Nephron (organoid): ENCODE measurements at regions not wholly inside any gene's neighbourhood (a gene's known extent, or its start where the extent isn't known, plus 50 kb on each side); places are given as distances from the start of the nearest gene placed in this dataset.

ENCODE experiments used
- H3K27ac Mint-ChIP-seq, 3 experiments: 2 replicates each; pipeline ENCODE4 v1.8.0; 2020; ENCODE audit warnings: mixed read lengths in 3 of 3, mild to moderate bottlenecking in 2 of 3, moderate library complexity in 1 of 3
- H3K27me3 Mint-ChIP-seq: 2 replicates; pipeline ENCODE4 v1.8.0; 2021; ENCODE audit warnings: low read depth, mild to moderate bottlenecking, moderate library complexity, mixed read lengths
- H3K36me3 Mint-ChIP-seq: 2 replicates; pipeline ENCODE4 v1.8.0; 2020; ENCODE audit warnings: low read depth, mixed read lengths
- H3K4me1 Mint-ChIP-seq: 2 replicates; pipeline ENCODE4 v1.8.0; 2020; ENCODE audit warnings: mixed read lengths
- H3K4me3 Mint-ChIP-seq, 3 experiments: 2 replicates each; pipeline ENCODE4 v1.8.0; 2020; ENCODE audit warnings: mild to moderate bottlenecking in 3 of 3, mixed read lengths in 3 of 3, moderate library complexity in 2 of 3
- H3K9me3 Mint-ChIP-seq: 2 replicates; pipeline ENCODE4 v1.8.0; 2020; ENCODE audit warnings: mixed read lengths
- TF ChIP-seq, protein P1 (sequence below), 3 experiments: fragments of 200-600 bp; sonication (generic); IDR thresholded peaks; one replicate each; pipeline ENCODE4 v1.5.0; 2021; ENCODE audit warnings: antibody characterized with exemption in 3 of 3; ENCODE audit not compliant: unreplicated experiment in 3 of 3

- Mint-ChIP-seq H3K36me3 (no peaks in the 10 kb centered on the region), H3K4me3 (no peak overlapping the region), H3K27ac (peak overlapping the region; percentile 78 to 91 (median 81)), H3K4me1 (peaks cover 24% of the 10 kb centered on the region), H3K27me3 (no peaks in the 10 kb centered on the region), H3K9me3 (peaks cover 4% of the 10 kb centered on the region)
- TF ChIP-seq, protein P1, sequence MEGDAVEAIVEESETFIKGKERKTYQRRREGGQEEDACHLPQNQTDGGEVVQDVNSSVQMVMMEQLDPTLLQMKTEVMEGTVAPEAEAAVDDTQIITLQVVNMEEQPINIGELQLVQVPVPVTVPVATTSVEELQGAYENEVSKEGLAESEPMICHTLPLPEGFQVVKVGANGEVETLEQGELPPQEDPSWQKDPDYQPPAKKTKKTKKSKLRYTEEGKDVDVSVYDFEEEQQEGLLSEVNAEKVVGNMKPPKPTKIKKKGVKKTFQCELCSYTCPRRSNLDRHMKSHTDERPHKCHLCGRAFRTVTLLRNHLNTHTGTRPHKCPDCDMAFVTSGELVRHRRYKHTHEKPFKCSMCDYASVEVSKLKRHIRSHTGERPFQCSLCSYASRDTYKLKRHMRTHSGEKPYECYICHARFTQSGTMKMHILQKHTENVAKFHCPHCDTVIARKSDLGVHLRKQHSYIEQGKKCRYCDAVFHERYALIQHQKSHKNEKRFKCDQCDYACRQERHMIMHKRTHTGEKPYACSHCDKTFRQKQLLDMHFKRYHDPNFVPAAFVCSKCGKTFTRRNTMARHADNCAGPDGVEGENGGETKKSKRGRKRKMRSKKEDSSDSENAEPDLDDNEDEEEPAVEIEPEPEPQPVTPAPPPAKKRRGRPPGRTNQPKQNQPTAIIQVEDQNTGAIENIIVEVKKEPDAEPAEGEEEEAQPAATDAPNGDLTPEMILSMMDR (IDR thresholded peaks at IDR 0.05; ENCODE audit: unreplicated experiment in 3 of 3) = no peak
These were observed 209.4 kb upstream of the RBBP8 start for GRCh38 chr18:22723773-22724172.

GRCh38 chr18:22726469-22726868 is 206.7 kb upstream of the RBBP8 start:
- TF ChIP-seq, protein P1 (IDR thresholded peaks at IDR 0.05; ENCODE audit: unreplicated experiment in 3 of 3) = no peak
- Mint-ChIP-seq H3K27me3 (no peaks in the 10 kb centered on the region), H3K36me3 (no peaks in the 10 kb centered on the region), H3K4me1 (peaks cover 25% of the 10 kb centered on the region), H3K4me3 (no peak overlapping the region), H3K27ac (peak overlapping the region in 1 of 3 experiments; percentile 30), H3K9me3 (peaks cover 4% of the 10 kb centered on the region)

- H3K27ac Mint-ChIP-seq = peak overlapping the region; percentile 47 to 83 (median 81)
- H3K36me3 Mint-ChIP-seq = no peaks in the 10 kb centered on the region
- H3K27me3 Mint-ChIP-seq = no peaks in the 10 kb centered on the region
- no peak overlapping the region for H3K4me3 Mint-ChIP-seq
- peaks cover 21% of the 10 kb centered on the region for H3K4me1 Mint-ChIP-seq
- H3K9me3 Mint-ChIP-seq = peaks cover 4% of the 10 kb centered on the region
- TF ChIP-seq, protein P1 (IDR thresholded peaks at IDR 0.05; ENCODE audit: unreplicated experiment in 3 of 3) = no peak
These were observed 205.1 kb upstream of the RBBP8 start for GRCh38 chr18:22728016-22728415.

GRCh38 chr18:22728481-22729105 is 204.5 kb upstream of the RBBP8 start:
- Mint-ChIP-seq H3K27me3 (no peaks in the 10 kb centered on the region), H3K27ac (peak overlapping the region; percentile 47 to 83 (median 81)), H3K4me3 (no peak overlapping the region), H3K9me3 (peaks cover 4% of the 10 kb centered on the region), H3K36me3 (no peaks in the 10 kb centered on the region), H3K4me1 (peaks cover 15% of the 10 kb centered on the region)
- TF ChIP-seq, protein P1 (IDR thresholded peaks at IDR 0.05; ENCODE audit: unreplicated experiment in 3 of 3) = no peak

- Mint-ChIP-seq H3K4me1 (peaks cover 7% of the 10 kb centered on the region), H3K9me3 (no peaks in the 10 kb centered on the region), H3K36me3 (no peaks in the 10 kb centered on the region), H3K27ac (peak overlapping the region in 1 of 3 experiments; percentile 88), H3K4me3 (no peak overlapping the region), H3K27me3 (no peaks in the 10 kb centered on the region)
- TF ChIP-seq, protein P1 (IDR thresholded peaks at IDR 0.05; ENCODE audit: unreplicated experiment in 3 of 3) = no peak
These were observed 201.7 kb upstream of the RBBP8 start for GRCh38 chr18:22731398-22731797.

- Mint-ChIP-seq H3K4me3 (no peak overlapping the region), H3K27ac (no peak overlapping the region), H3K4me1 (no peaks in the 10 kb centered on the region), H3K27me3 (no peaks in the 10 kb centered on the region), H3K9me3 (no peaks in the 10 kb centered on the region), H3K36me3 (no peaks in the 10 kb centered on the region)
- TF ChIP-seq, protein P1 (IDR thresholded peaks at IDR 0.05; ENCODE audit: unreplicated experiment in 3 of 3) = no peak
These were observed 198.9 kb upstream of the RBBP8 start for GRCh38 chr18:22734105-22734661.
